Endothelial cell of umbilical vein (primary cell): ENCODE measurements at regions not wholly inside any gene's neighbourhood (a gene's known extent, or its start where the extent isn't known, plus 50 kb on each side); places are given as distances from the start of the nearest gene placed in this dataset.

Source experiments
- BruUV-seq: library from RNA; stranded (reverse); fragments of 400-500 nt; replicated peaks from 2 replicates; lab custom pipeline; 2021; lab: Mats Ljungman, UMichigan
- CTCF ChIA-PET: fragments of 300-600, 350-600 bp; sonication (Branson Sonifier 250); formaldehyde crosslinking; loops from one replicate; lab custom pipeline; 2021; ENCODE audit warnings: antibody characterized with exemption, inconsistent platforms; lab: Charles Lee
- POLR2A ChIA-PET: fragments of 300-600, 350-600 bp; sonication (Branson Sonifier 250); formaldehyde crosslinking; loops from one replicate; lab custom pipeline; 2021; ENCODE audit warnings: antibody characterized with exemption, inconsistent platforms; lab: Charles Lee
- DNase-seq: peaks from one replicate; pipeline ENCODE4 v3.0.0-alpha.2; 2011; ENCODE audit warnings: low read depth, low spot score
- FAIRE-seq: peaks from 2 replicates; lab custom pipeline; 2011; peaks lifted over from hg19 to GRCh38; lab: Jason Lieb, UNC
- H2AFZ ChIP-seq: 2 replicates; pipeline ENCODE4 v1.6.0; 2012; ENCODE audit warnings: low read depth, low read length, control low read depth, inconsistent platforms
- H3K27ac ChIP-seq: 2 replicates; pipeline ENCODE4 v1.5.1; 2011; ENCODE audit warnings: low read depth, mild to moderate bottlenecking, control low read depth, low read length, moderate library complexity; ENCODE audit not compliant: insufficient read depth
- H3K27me3 ChIP-seq, 2 experiments: 2 replicates each; pipeline versions ENCODE4 v1.6.0 to v1.6.1; 2011; ENCODE audit warnings: low read length in 2 of 2, mixed read lengths in 1 of 2; ENCODE audit not compliant: control insufficient read depth in 2 of 2, insufficient read depth in 2 of 2
- H3K36me3 ChIP-seq, 2 experiments: 2 replicates in 1 of 2; 3 replicates in 1 of 2; pipeline ENCODE4 v1.5.1; 2011; ENCODE audit warnings: low read length in 2 of 2, mild to moderate bottlenecking in 1 of 2, moderate library complexity in 1 of 2; ENCODE audit not compliant: control insufficient read depth in 2 of 2, insufficient read depth in 2 of 2; ENCODE audit errors: extremely low read depth in 1 of 2
- H3K4me1 ChIP-seq: 3 replicates; pipeline ENCODE4 v1.5.1; 2011; ENCODE audit warnings: mild to moderate bottlenecking, low read length; ENCODE audit not compliant: control insufficient read depth, insufficient read depth; ENCODE audit errors: extremely low read depth
- H3K4me2 ChIP-seq: 2 replicates; pipeline ENCODE4 v1.6.1; 2011; ENCODE audit warnings: low read length, control low read depth, mixed read lengths; ENCODE audit not compliant: insufficient read depth
- H3K4me3 ChIP-seq, 3 experiments: fragments of 200-600 bp in 1 of 3; sonication (generic), shearing (Covaris generic) in 1 of 3; replicated peaks in 1 of 3; 2 replicates each; pipeline ENCODE4 v1.5.1; 2011 to 2016; ENCODE audit warnings: control low read depth in 3 of 3, low read length in 3 of 3, mild to moderate bottlenecking in 2 of 3, inconsistent platforms in 1 of 3, low read depth in 1 of 3, moderate library complexity in 1 of 3; ENCODE audit not compliant: insufficient read depth in 1 of 3
- H3K79me2 ChIP-seq: 2 replicates; pipeline ENCODE4 v1.6.0; 2012; ENCODE audit warnings: low read length, inconsistent platforms; ENCODE audit not compliant: control insufficient read depth, insufficient read depth
- H3K9ac ChIP-seq: replicated peaks from 2 replicates; pipeline ENCODE3; 2011; ENCODE audit warnings: low read length, control low read depth; ENCODE audit not compliant: insufficient read depth; ENCODE audit errors: extremely low read depth
- H3K9me1 ChIP-seq: replicated peaks from 3 replicates; pipeline ENCODE4 v1.6.0; 2011; ENCODE audit warnings: mild to moderate bottlenecking, low read length; ENCODE audit not compliant: control insufficient read depth, insufficient read depth; ENCODE audit errors: extremely low read depth
- H3K9me3 ChIP-seq: replicated peaks from 2 replicates; pipeline ENCODE4 v1.5.1; 2012; ENCODE audit warnings: low read length, inconsistent platforms; ENCODE audit not compliant: control insufficient read depth, insufficient read depth
- H4K20me1 ChIP-seq: replicated peaks from 2 replicates; pipeline ENCODE3; 2011; ENCODE audit warnings: mild to moderate bottlenecking, low read length; ENCODE audit not compliant: control insufficient read depth, insufficient read depth; ENCODE audit errors: extremely low read depth
- CTCF ChIP-seq, 2 donors: IDR thresholded peaks; 1 replicate in 1 of 2; 2 replicates in 1 of 2; pipeline ENCODE4 v1.5.1; 2011; ENCODE audit warnings: low read length in 2 of 2, mild to moderate bottlenecking in 2 of 2, moderate library complexity in 2 of 2, control low read depth in 1 of 2, inconsistent platforms in 1 of 2, low read depth in 1 of 2; ENCODE audit not compliant: insufficient read depth in 1 of 2; ENCODE audit errors: extremely low read depth in 1 of 2
- EZH2 ChIP-seq: IDR thresholded peaks from 2 replicates; pipeline ENCODE4 v1.6.1; 2012; ENCODE audit warnings: borderline replicate concordance, low read depth, mild to moderate bottlenecking, moderate library complexity, low read length, inconsistent platforms; ENCODE audit not compliant: severe bottlenecking
- FOS ChIP-seq: IDR thresholded peaks from 2 replicates; pipeline ENCODE4 v1.6.1; 2011; ENCODE audit warnings: mild to moderate bottlenecking, low read length, moderate library complexity, borderline replicate concordance; ENCODE audit not compliant: insufficient read depth
- GATA2 ChIP-seq: IDR thresholded peaks from 2 replicates; pipeline ENCODE4 v1.7.0; 2011; ENCODE audit warnings: low read depth, mild to moderate bottlenecking, moderate library complexity, mixed read lengths, low read length; ENCODE audit not compliant: insufficient read length, insufficient read depth
- JUN ChIP-seq: IDR thresholded peaks from 2 replicates; pipeline ENCODE4 v1.6.1; 2011; ENCODE audit warnings: borderline replicate concordance, low read depth; ENCODE audit not compliant: insufficient read length, insufficient read depth
- MAX ChIP-seq: IDR thresholded peaks from 2 replicates; pipeline ENCODE4 v1.6.1; 2011; ENCODE audit not compliant: insufficient read depth, insufficient read length
- MYC ChIP-seq: IDR thresholded peaks from one replicate; pipeline ENCODE4 v1.6.1; 2011; ENCODE audit warnings: mild to moderate bottlenecking, low read depth, low read length
- POLR2A ChIP-seq: IDR thresholded peaks from 2 replicates; pipeline ENCODE4 v1.6.1; 2012; ENCODE audit warnings: low read depth, mild to moderate bottlenecking, control low read depth, low read length
- POLR2AphosphoS5 ChIP-seq: IDR thresholded peaks from 2 replicates; pipeline ENCODE4 v1.6.1; 2012; ENCODE audit warnings: low read depth, mild to moderate bottlenecking, control low read depth, low read length, moderate library complexity; ENCODE audit not compliant: insufficient read depth
- dilution Hi-C: fragments of 300-500 bp; cut with MboI; formaldehyde crosslinking; loops from one replicate; pipeline ENCODE4 v1.15.0; 2019; ENCODE audit warnings: low sequenced_read_pairs; ENCODE audit not compliant: extremely low pct_ligation_motif_present
- intact Hi-C: fragments of 100-400 bp; cut with micrococcal nuclease; formaldehyde crosslinking; loops from one replicate; pipeline ENCODE4 v1.10.0; 2022

- BruUV-seq: no TSS peak
- H3K4me2 ChIP-seq: no peak overlapping the region
- H4K20me1 ChIP-seq: no peaks in the 10 kb centered on the region
- H3K27ac ChIP-seq: no peak overlapping the region
- no peak overlapping the region for H2AFZ ChIP-seq
- no peaks in the 10 kb centered on the region for H3K9me1 ChIP-seq
- FAIRE-seq (no peak), DNase-seq (no peak)
- H3K9me3 ChIP-seq: no peaks in the 10 kb centered on the region
- intact Hi-C loops: no loop called here
- POLR2A ChIA-PET: no interaction called here
- dilution Hi-C loops: no loop called here
- H3K4me1 ChIP-seq: peaks cover 2% of the 10 kb centered on the region
- no peak overlapping the region for H3K9ac ChIP-seq
- no peaks in the 10 kb centered on the region for H3K36me3 ChIP-seq
- H3K79me2 ChIP-seq: no peaks in the 10 kb centered on the region
- TF ChIP-seq FOS (no peak), JUN (no peak), GATA2 (no peak), POLR2A (no peak), MYC (no peak), CTCF (IDR thresholded peaks at IDR 0.05; ENCODE audit: extremely low read depth in 1 of 2, insufficient read depth in 1 of 2, low read depth in 1 of 2, low read length in 2 of 2) (no peak), MAX (no peak), POLR2AphosphoS5 (no peak), EZH2 (no peak)
- H3K4me3 ChIP-seq: no peak overlapping the region
- no peaks in the 10 kb centered on the region for H3K27me3 ChIP-seq
- CTCF ChIA-PET: no interaction called here
Observed at GRCh38 chr14:95034788-95035187, 122.5 kb downstream of the DICER1 start.
